RWPE2 (cell line): ENCODE measurements at regions not wholly inside any gene's neighbourhood (a gene's known extent, or its start where the extent isn't known, plus 50 kb on each side); places are given as distances from the start of the nearest gene placed in this dataset.

Experiments
- ATAC-seq: fragments of 200-7000 bp; cut with Tn5 transposase; 3 replicates; pipeline ENCODE4 v1.9.1; 2021; ENCODE audit warnings: low read depth
- DNase-seq: peaks from one replicate; pipeline ENCODE4 v3.0.0-alpha.2; 2020; ENCODE audit warnings: low spot score
- H3K27ac ChIP-seq: fragments of 450-650 bp; 2 replicates; pipeline ENCODE4 v1.5.1; 2017; ENCODE audit warnings: mild to moderate bottlenecking; ENCODE audit not compliant: poor library complexity, severe bottlenecking
- H3K27me3 ChIP-seq: fragments of 250-450 bp; sonication (Bioruptor Pico); 2 replicates; pipeline ENCODE4 v1.5.1; 2021; ENCODE audit warnings: mild to moderate bottlenecking, moderate library complexity; ENCODE audit not compliant: insufficient read depth, poor library complexity, severe bottlenecking
- H3K36me3 ChIP-seq: fragments of 250-450 bp; sonication (Bioruptor Pico); 2 replicates; pipeline ENCODE4 v1.5.1; 2020; ENCODE audit warnings: low read depth, mild to moderate bottlenecking, moderate library complexity
- H3K4me1 ChIP-seq: fragments of 250-450 bp; sonication (Bioruptor Pico); 2 replicates; pipeline ENCODE4 v1.5.1; 2021; ENCODE audit warnings: mild to moderate bottlenecking, moderate library complexity; ENCODE audit not compliant: insufficient read depth, poor library complexity, severe bottlenecking
- H3K4me3 ChIP-seq: fragments of 250-450 bp; sonication (Bioruptor Pico); 2 replicates; pipeline ENCODE4 v1.5.1; 2021; ENCODE audit warnings: mild to moderate bottlenecking, moderate library complexity; ENCODE audit not compliant: severe bottlenecking
- H3K9me3 ChIP-seq: fragments of 250-450 bp; sonication (Bioruptor Pico); 2 replicates; pipeline ENCODE4 v1.5.1; 2021; ENCODE audit warnings: mild to moderate bottlenecking, moderate library complexity; ENCODE audit not compliant: severe bottlenecking
- CTCF ChIP-seq: fragments of 450-650 bp; IDR thresholded peaks from one replicate; pipeline ENCODE4 v1.5.1; 2017; ENCODE audit warnings: mild to moderate bottlenecking, moderate library complexity; ENCODE audit not compliant: poor library complexity, severe bottlenecking

GRCh38 chr6:137728386-137729349 is 138.4 kb upstream of the TNFAIP3 start:
- H3K36me3 ChIP-seq = no peaks in the 10 kb centered on the region
- DNase-seq = peak; percentile 85
- H3K4me1 ChIP-seq = peaks cover 44% of the 10 kb centered on the region
- ATAC-seq = peak; percentile 82
- H3K4me3 ChIP-seq = no peak overlapping the region
- no peak for TF ChIP-seq CTCF
- peak overlapping the region; percentile 91 for H3K27ac ChIP-seq
- H3K27me3 ChIP-seq = no peaks in the 10 kb centered on the region
- no peaks in the 10 kb centered on the region for H3K9me3 ChIP-seq

GRCh38 chr6:137729866-137730629 is 137.0 kb upstream of the TNFAIP3 start:
- DNase-seq = no peak
- Histone ChIP-seq H3K9me3 (no peaks in the 10 kb centered on the region), H3K4me3 (no peak overlapping the region), H3K27me3 (no peaks in the 10 kb centered on the region), H3K27ac (peak overlapping the region; percentile 91), H3K36me3 (no peaks in the 10 kb centered on the region), H3K4me1 (peaks cover 44% of the 10 kb centered on the region)
- TF ChIP-seq CTCF = no peak
- ATAC-seq = no peak

- DNase-seq (no peak), ATAC-seq (no peak)
- Histone ChIP-seq H3K36me3 (no peaks in the 10 kb centered on the region), H3K9me3 (no peaks in the 10 kb centered on the region), H3K4me3 (no peak overlapping the region), H3K27me3 (no peaks in the 10 kb centered on the region), H3K4me1 (peaks cover 44% of the 10 kb centered on the region), H3K27ac (peak overlapping the region; percentile 91)
- no peak for TF ChIP-seq CTCF
Measured at GRCh38 chr6:137731600-137731959, 135.5 kb upstream of the TNFAIP3 start.

- Histone ChIP-seq H3K4me1 (peaks cover 44% of the 10 kb centered on the region), H3K27ac (peak overlapping the region; percentile 91), H3K9me3 (no peaks in the 10 kb centered on the region), H3K36me3 (no peaks in the 10 kb centered on the region), H3K27me3 (no peaks in the 10 kb centered on the region), H3K4me3 (no peak overlapping the region)
- no peak for TF ChIP-seq CTCF
- peak; percentile 52 for ATAC-seq
- DNase-seq = no peak
Measured at GRCh38 chr6:137731960-137732616, 135.0 kb upstream of the TNFAIP3 start.
